22Rv1 (cell line): ENCODE measurements at regions not wholly inside any gene's neighbourhood (a gene's known extent, or its start where the extent isn't known, plus 50 kb on each side); places are given as distances from the start of the nearest gene placed in this dataset.

Experiments
- ZFX ChIP-seq: fragments of 450-650 bp; IDR thresholded peaks from 2 replicates; pipeline ENCODE4 v1.6.1; 2017; ENCODE audit warnings: antibody characterized with exemption, borderline replicate concordance
- TF ChIP-seq, protein P1 (sequence below): fragments of 450-650 bp; IDR thresholded peaks from 2 replicates; pipeline ENCODE4 v1.5.1; 2017; ENCODE audit warnings: mild to moderate bottlenecking

- no peak for TF ChIP-seq ZFX
- TF ChIP-seq, protein P1, sequence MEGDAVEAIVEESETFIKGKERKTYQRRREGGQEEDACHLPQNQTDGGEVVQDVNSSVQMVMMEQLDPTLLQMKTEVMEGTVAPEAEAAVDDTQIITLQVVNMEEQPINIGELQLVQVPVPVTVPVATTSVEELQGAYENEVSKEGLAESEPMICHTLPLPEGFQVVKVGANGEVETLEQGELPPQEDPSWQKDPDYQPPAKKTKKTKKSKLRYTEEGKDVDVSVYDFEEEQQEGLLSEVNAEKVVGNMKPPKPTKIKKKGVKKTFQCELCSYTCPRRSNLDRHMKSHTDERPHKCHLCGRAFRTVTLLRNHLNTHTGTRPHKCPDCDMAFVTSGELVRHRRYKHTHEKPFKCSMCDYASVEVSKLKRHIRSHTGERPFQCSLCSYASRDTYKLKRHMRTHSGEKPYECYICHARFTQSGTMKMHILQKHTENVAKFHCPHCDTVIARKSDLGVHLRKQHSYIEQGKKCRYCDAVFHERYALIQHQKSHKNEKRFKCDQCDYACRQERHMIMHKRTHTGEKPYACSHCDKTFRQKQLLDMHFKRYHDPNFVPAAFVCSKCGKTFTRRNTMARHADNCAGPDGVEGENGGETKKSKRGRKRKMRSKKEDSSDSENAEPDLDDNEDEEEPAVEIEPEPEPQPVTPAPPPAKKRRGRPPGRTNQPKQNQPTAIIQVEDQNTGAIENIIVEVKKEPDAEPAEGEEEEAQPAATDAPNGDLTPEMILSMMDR = no peak
Observed at GRCh38 chr10:36341471-36341870, 699.4 kb upstream of the FZD8 start.
